ENCODE measurements at regions not wholly inside any gene's neighbourhood (a gene's known extent, or its start where the extent isn't known, plus 50 kb on each side); places are given as distances from the start of the nearest gene placed in this dataset.
A peak's percentile ranks its signal among the peaks of the same experiment; 100 is the strongest.

- no peak for DNase-seq (ENCODE audit: low spot score in 2 of 2)
- peak in 1 of 2 donors; percentile 50 for ATAC-seq
- Mint-ChIP-seq H3K27ac (no peak overlapping the region), H3K9me3 (no peaks in the 10 kb centered on the region), H3K36me3 (no peaks in the 10 kb centered on the region)
Observed at GRCh38 chr7:156475179-156475578, 165.4 kb upstream of the RNF32 start.

- Mint-ChIP-seq H3K36me3 (no peaks in the 10 kb centered on the region), H3K27ac (no peak overlapping the region), H3K9me3 (no peaks in the 10 kb centered on the region)
- DNase-seq (ENCODE audit: low spot score in 2 of 2) (no peak), ATAC-seq (no peak)
Observed at GRCh38 chr7:156474241-156474743, 166.3 kb upstream of the RNF32 start.

- no peaks in the 10 kb centered on the region for H3K36me3 Mint-ChIP-seq
- H3K9me3 Mint-ChIP-seq: no peaks in the 10 kb centered on the region
- ATAC-seq (no peak), DNase-seq (ENCODE audit: low spot score in 2 of 2) (peak in 1 of 2 donors; percentile 25)
- H3K27ac Mint-ChIP-seq: no peak overlapping the region
Observed at GRCh38 chr7:156473476-156474240, 166.9 kb upstream of the RNF32 start.

GRCh38 chr7:156472267-156472666, 168.3 kb upstream of the RNF32 start:
- Mint-ChIP-seq H3K27ac (no peak overlapping the region), H3K36me3 (no peaks in the 10 kb centered on the region), H3K9me3 (no peaks in the 10 kb centered on the region)
- no peak for ATAC-seq
- no peak for DNase-seq (ENCODE audit: low spot score in 2 of 2)

GRCh38 chr7:156470399-156471320, 169.9 kb upstream of the RNF32 start:
- DNase-seq (ENCODE audit: low spot score in 2 of 2): no peak
- no peak for ATAC-seq
- Mint-ChIP-seq H3K27ac (no peak overlapping the region), H3K36me3 (no peaks in the 10 kb centered on the region), H3K9me3 (no peaks in the 10 kb centered on the region)

- H3K36me3 Mint-ChIP-seq: no peaks in the 10 kb centered on the region
- no peak for ATAC-seq
Observed at GRCh38 chr7:156466955-156467625, 173.5 kb upstream of the RNF32 start.

GRCh38 chr7:156466272-156466671, 174.3 kb upstream of the RNF32 start:
- DNase-seq (ENCODE audit: low spot score in 2 of 2) (no peak), ATAC-seq (no peak)
- Mint-ChIP-seq H3K36me3 (no peaks in the 10 kb centered on the region), H3K9me3 (no peaks in the 10 kb centered on the region), H3K27ac (no peak overlapping the region)

More at GRCh38 chr7:156466955-156467625, 173.5 kb upstream of the RNF32 start:
- DNase-seq (ENCODE audit: low spot score in 2 of 2): no peak
- H3K9me3 Mint-ChIP-seq: no peaks in the 10 kb centered on the region
- H3K27ac Mint-ChIP-seq: no peak overlapping the region

GRCh38 chr7:156465186-156465585, 175.4 kb upstream of the RNF32 start:
- Mint-ChIP-seq H3K9me3 (no peaks in the 10 kb centered on the region), H3K36me3 (no peaks in the 10 kb centered on the region), H3K27ac (no peak overlapping the region)
- ATAC-seq: no peak
- DNase-seq (ENCODE audit: low spot score in 2 of 2): no peak

- Mint-ChIP-seq H3K36me3 (no peaks in the 10 kb centered on the region), H3K27ac (no peak overlapping the region), H3K9me3 (no peaks in the 10 kb centered on the region)
- DNase-seq (ENCODE audit: low spot score in 2 of 2) (no peak), ATAC-seq (no peak)
Observed at GRCh38 chr7:156464339-156464738, 176.2 kb upstream of the RNF32 start.

- ATAC-seq (no peak), DNase-seq (ENCODE audit: low spot score in 2 of 2) (no peak)
- H3K9me3 Mint-ChIP-seq: no peaks in the 10 kb centered on the region
- H3K27ac Mint-ChIP-seq: no peak overlapping the region
- H3K36me3 Mint-ChIP-seq: no peaks in the 10 kb centered on the region
Observed at GRCh38 chr7:156463280-156463679, 177.3 kb upstream of the RNF32 start.

GRCh38 chr7:156461881-156462665, 178.5 kb upstream of the RNF32 start:
- H3K36me3 Mint-ChIP-seq: no peaks in the 10 kb centered on the region
- no peak overlapping the region for H3K27ac Mint-ChIP-seq
- H3K9me3 Mint-ChIP-seq: no peaks in the 10 kb centered on the region
- DNase-seq (ENCODE audit: low spot score in 2 of 2) (no peak), ATAC-seq (no peak)

- ATAC-seq (no peak), DNase-seq (ENCODE audit: low spot score in 2 of 2) (no peak)
- no peaks in the 10 kb centered on the region for H3K36me3 Mint-ChIP-seq
- no peaks in the 10 kb centered on the region for H3K9me3 Mint-ChIP-seq
- no peak overlapping the region for H3K27ac Mint-ChIP-seq
Observed at GRCh38 chr7:156460858-156461627, 179.5 kb upstream of the RNF32 start.

- H3K36me3 Mint-ChIP-seq: no peaks in the 10 kb centered on the region
Observed at GRCh38 chr7:156459582-156459981, 181.0 kb upstream of the RNF32 start.

GRCh38 chr7:156459067-156459466, 181.5 kb upstream of the RNF32 start:
- Mint-ChIP-seq H3K9me3 (no peaks in the 10 kb centered on the region), H3K27ac (no peak overlapping the region), H3K36me3 (no peaks in the 10 kb centered on the region)
- DNase-seq (ENCODE audit: low spot score in 2 of 2): no peak
- no peak for ATAC-seq

More at GRCh38 chr7:156459582-156459981, 181.0 kb upstream of the RNF32 start:
- ATAC-seq (no peak), DNase-seq (ENCODE audit: low spot score in 2 of 2) (no peak)
- no peaks in the 10 kb centered on the region for H3K9me3 Mint-ChIP-seq
- H3K27ac Mint-ChIP-seq: no peak overlapping the region

GRCh38 chr7:156458011-156458410, 182.6 kb upstream of the RNF32 start:
- Mint-ChIP-seq H3K9me3 (no peaks in the 10 kb centered on the region), H3K27ac (no peak overlapping the region), H3K36me3 (no peaks in the 10 kb centered on the region)
- DNase-seq (ENCODE audit: low spot score in 2 of 2) (no peak), ATAC-seq (no peak)
